Spleen (tissue), 7 donors: ENCODE measurements at regions not wholly inside any gene's neighbourhood (a gene's known extent, or its start where the extent isn't known, plus 50 kb on each side); places are given as distances from the start of the nearest gene placed in this dataset.
A peak's percentile ranks its signal among the peaks of the same experiment; 100 is the strongest.

Source experiments
- CTCF ChIP-seq, 11 experiments: fragments of 200-600 bp in 7 of 11; fragments of 450-650 bp in 4 of 11; sonication (generic) in 4 of 11; IDR thresholded peaks in 8 of 11; conservative IDR thresholded peaks in 3 of 11; 1 replicate in 7 of 11; 2 replicates in 4 of 11; pipeline versions ENCODE4 v1.4.0 to v1.8.0; 2016 to 2021; ENCODE audit warnings: antibody characterized with exemption in 11 of 11, inconsistent platforms in 4 of 11, mild to moderate bottlenecking in 1 of 11
- POLR2A ChIP-seq, 3 donors: fragments of 450-650 bp; IDR thresholded peaks; one replicate each; pipeline ENCODE4 v1.5.1; 2017; ENCODE audit warnings: antibody characterized with exemption in 3 of 3, mild to moderate bottlenecking in 1 of 3
- POLR2AphosphoS5 ChIP-seq, 3 donors: sonication (generic); formaldehyde crosslinking; IDR thresholded peaks; one replicate each; pipeline ENCODE4 v1.5.1; 2017; ENCODE audit warnings: antibody characterized with exemption in 3 of 3
- donor health status: DM: no; HTN: no; CAD: no; lungs with moderate emphysema.
- donor health status: DM: no; HTN: no; CAD: no.
- donor health status: DM: no; HTN: no; CAD: no.

GRCh38 chr3:168865022-168865551, 769.4 kb upstream of the GOLIM4 start:
- TF ChIP-seq CTCF (IDR thresholded peaks at IDR 0.05 in 8 of 11, conservative IDR thresholded peaks at IDR 0.05 in 3 of 11) = peak in 9 of 11 experiments; percentile 14 to 62 (median 52)
- TF ChIP-seq POLR2A (IDR thresholded peaks at IDR 0.05) = no peak
- no peak for TF ChIP-seq POLR2AphosphoS5 (IDR thresholded peaks at IDR 0.05)
